GM18867 (cell line): ENCODE measurements at regions not wholly inside any gene's neighbourhood (a gene's known extent, or its start where the extent isn't known, plus 50 kb on each side); places are given as distances from the start of the nearest gene placed in this dataset.
"Not testable (repeated sequence)": the region's sequence is repeated elsewhere in the genome, so short reads cannot be mapped to it uniquely, and the experiment has no call there.

ENCODE experiments used
- ATAC-seq: cut with Tn5 transposase; IDR thresholded peaks from one replicate; pipeline ENCODE4 v1.9.1; 2021; ENCODE audit warnings: mild to moderate bottlenecking, moderate library complexity; ENCODE audit not compliant: unreplicated experiment

DNA sequence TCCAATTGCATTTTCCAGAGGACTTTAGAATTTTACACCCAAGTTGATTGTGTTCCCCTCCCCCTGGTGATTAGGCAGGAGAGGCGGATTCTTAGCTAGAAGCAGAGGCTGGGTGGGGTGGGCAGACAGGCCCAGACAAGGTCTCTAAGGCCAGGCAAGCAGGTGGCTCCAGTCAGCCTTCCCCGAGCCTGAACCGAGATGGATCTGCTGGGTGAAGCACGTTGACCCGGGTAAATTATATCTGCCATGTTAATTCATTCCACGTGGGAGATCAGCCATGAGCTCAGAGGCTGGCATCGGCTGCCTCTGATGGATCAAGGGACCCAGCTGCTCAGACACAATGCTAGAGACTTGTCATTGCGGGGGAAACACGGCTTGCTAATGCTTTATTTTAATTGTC is 159.5 kb upstream of the MAFB start:
- ATAC-seq: no peak

DNA sequence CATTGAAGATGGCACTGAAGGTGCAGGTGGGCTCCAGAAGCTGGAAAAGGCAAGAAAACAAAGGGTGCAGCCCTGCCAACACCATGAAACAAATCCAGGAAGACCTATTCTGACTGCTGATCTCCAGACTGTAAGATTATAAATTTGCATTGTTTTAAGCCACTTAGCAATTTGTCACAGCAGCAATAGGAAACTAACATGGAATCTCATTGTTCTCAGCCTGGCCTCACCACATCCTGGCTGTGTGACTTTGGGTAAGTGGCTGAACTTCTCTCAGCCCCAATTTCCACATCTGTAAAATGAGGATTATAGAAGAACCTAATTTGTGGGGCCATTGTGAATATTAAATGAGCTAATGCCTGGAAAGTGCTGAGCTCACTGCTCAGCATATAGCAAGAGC is 160.4 kb upstream of the MAFB start:
- no peak for ATAC-seq

DNA sequence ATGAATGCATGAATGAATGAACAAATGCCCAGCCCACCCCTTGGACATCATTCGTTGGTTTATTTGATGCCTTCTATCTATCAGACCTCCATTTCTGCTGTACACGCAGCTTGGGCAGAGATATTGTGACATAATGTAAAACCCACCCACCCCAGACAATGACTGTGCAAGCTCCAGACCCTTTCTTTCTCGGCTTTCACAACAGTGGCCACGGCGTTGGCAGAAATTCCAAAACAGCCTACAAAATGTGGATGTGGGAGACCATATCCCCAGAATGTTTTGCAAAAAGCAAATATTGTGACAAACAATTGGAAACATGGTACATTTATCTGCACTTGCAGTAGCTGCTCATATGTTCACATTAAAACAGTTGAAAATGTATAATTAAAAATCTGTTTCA is 162.0 kb upstream of the MAFB start:
- ATAC-seq: no peak

DNA sequence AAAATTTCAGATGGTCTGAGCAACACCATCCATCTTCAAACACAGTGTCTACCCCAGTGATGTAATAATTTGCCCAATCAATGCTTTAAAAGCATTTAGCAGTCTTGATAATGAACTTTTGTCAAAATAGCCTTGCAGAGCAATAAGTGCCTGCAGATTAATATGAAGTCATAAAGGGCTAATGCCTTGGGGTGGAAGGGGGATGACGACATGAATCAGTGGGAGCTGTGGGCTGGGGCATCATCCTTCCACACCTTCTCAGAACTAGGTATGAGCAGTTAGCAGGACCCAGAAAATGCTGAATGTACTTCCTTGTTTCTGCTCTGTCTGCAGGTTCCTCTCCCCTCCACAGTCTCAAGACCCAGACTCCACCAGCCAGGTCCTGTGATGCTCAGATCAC is 166.2 kb upstream of the MAFB start:
- no peak for ATAC-seq

DNA sequence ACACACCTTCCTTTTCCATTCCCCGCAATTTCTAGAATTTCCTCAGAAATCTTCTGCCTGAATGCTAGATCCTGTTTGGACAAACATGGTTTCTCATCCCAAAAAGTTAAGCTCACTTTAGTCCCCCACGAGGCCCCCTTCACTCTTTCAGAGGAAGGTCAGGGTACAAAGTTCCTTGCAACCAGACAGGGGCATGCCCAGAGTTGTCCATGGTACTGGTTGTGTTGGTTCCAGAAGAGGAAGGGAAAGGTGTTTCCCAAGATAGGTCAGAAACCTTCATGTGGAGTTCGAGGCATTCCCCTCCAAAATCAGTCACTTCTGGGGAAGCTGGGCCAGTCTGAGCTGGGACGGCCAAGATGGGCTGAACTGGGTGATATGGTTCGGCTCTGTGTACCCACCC is 167.6 kb upstream of the MAFB start:
- ATAC-seq: no peak

DNA sequence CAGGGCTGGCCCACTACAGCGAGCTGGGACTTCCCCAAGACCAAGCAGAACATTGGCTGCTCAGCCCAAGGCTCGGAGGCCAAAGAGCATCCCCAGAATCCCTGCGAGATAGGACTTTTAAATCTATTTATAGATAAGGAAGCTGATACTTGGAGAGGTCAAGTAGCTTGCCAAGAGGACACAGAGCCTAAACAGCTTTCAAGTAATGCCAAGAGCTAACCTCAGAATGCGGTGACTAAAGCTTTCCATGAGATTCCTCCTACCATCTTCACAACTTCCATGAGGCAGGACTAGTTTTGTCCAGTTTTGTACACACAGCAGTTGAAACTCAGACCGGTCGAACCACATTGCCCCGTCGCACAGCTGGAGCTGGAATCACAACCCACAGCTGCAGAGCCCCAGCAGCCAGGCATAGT is 168.1 kb upstream of the TOP1 start:
- no peak for ATAC-seq

DNA sequence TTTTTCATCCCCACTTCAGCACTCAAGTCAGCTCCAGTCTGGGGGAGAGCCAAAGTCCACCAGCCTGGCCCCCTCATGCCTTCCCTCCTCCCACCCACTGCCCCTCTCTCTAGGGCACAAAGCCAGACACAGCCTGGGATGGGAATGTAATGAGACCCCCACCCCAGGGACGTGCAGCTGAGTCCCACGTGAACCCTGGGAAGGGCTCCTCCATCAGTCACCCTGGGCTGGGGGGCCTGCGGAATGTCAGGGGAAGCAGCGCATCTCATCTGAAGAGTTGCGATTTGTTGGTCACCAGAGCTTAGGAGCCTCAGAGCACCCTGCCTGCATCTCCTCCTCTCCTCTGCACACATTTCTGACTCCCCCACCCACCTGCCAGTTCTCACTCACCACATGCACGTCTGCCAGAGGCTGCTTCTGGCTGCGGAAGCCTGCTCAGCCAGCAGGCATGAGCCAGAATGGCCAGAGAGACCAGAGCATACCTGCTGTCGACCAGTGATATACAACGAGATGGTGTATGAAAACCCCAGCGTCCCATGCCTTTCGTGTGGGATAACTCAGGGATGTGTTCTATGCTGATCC is 167.1 kb upstream of the TOP1 start:
- no peak for ATAC-seq

DNA sequence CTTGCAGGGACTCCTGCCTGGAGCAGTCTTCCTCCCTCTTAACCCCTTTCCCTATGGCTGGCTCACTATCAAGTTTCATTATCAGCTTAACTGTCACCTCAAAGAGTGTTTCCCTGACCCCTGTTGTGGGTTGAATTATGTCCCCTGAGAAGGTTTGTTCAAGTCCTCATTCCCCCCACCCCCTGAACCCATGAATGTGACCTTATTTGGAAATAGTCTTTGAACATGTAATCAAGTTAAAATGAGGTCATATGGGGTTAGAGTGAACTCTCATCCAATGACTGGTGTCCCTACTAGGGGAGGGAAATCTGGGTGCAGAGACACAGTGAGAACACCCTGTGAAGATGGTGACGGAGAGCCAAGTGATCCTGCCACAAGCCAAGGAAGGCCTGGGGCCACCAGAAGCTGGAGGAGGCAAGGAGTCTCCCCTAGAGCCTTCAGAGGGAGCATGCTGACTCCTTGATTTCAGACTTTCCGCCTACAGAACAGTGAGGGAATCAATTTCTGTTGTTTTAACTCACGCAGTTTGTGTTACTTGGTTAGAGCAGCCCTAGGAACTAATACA is 165.2 kb upstream of the TOP1 start:
- ATAC-seq: no peak

DNA sequence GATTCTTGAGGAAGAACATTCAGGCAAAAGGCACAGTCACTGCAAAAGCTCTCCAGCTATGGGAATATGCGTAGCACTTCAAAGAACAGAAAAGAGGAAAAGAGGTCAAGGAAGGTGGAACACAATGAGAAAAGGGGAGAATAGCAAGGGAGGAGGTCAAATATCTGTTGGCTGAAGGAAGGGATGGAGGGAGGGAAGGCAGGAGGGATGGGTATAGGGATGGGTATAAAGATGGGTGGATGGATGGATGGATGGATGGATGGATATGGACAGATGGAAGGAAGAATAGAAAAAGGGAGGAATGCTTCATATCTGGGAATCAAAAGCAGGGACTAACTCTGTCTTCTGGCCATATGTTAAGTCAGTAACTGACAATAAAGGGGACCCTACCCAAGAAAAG is 164.2 kb upstream of the TOP1 start:
- ATAC-seq: no peak

DNA sequence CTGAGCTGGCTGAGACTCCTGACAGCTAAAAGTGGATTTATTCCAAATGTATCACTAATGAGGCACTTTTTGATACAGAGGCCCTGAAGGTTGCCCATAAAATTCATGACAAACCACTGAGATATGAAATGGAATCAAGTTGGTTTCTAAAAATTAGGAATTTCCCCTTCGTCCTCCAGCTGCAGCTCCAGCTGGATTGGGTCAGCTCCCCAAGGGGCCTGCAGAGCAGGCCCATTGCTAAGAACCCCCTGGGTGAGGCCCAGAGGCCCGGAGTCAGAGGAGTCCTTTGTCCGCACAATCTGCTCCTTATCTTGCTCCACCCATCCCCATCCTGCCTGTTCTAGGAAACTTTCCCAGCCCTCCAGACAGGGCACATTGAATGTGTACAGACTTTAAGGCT is 163.5 kb upstream of the TOP1 start:
- no peak for ATAC-seq

DNA sequence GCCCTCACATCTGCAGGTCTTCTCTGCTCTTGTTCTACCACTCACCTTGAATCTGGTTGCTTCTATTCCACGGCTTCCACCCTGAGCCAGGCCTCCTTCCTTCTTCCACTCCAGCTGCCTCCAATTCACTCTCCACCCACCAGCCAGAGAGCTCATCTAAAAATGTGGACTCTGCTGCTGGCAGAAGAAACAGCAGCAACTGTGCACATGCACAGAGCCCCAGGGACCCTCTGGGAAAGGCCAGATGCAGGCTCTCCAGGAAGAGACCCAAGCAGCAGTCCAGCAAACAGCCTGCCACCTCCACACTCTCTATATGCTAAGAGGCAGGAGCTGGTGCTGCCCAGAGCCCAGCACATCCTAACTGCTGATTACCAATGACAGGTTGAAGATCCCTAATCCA is 162.6 kb upstream of the TOP1 start:
- no peak for ATAC-seq

DNA sequence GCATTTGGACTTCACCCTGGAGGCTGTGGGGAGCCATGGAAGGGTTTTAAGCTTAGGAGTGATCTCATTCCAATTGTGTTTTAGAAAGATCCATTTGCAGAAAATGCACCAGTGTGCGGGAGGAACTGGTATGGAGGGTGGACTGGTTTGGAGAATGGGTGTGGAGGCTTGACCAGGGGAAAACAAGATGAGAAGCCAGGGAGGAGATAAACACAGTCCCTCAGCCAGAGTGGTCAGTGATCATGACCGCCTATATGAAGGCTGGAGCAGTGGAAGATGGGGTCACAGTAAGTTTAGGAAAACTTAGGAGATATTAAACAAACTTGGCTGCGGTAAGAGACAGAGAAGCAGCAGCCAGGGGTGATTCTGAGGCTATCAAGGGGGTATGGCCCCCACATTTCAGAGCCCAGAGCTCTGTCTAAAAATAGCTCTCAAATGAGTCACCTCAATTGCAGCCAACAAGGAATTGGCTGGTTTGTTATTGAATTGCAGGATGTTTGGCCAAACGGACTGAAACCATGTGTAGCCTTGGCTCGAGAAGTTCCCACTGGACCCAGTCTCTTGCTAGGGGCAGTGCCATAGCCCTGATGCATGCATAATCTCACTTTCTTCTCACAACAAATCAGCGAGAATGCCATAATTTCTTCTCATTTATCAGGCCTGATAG is 159.9 kb upstream of the TOP1 start:
- no peak for ATAC-seq

DNA sequence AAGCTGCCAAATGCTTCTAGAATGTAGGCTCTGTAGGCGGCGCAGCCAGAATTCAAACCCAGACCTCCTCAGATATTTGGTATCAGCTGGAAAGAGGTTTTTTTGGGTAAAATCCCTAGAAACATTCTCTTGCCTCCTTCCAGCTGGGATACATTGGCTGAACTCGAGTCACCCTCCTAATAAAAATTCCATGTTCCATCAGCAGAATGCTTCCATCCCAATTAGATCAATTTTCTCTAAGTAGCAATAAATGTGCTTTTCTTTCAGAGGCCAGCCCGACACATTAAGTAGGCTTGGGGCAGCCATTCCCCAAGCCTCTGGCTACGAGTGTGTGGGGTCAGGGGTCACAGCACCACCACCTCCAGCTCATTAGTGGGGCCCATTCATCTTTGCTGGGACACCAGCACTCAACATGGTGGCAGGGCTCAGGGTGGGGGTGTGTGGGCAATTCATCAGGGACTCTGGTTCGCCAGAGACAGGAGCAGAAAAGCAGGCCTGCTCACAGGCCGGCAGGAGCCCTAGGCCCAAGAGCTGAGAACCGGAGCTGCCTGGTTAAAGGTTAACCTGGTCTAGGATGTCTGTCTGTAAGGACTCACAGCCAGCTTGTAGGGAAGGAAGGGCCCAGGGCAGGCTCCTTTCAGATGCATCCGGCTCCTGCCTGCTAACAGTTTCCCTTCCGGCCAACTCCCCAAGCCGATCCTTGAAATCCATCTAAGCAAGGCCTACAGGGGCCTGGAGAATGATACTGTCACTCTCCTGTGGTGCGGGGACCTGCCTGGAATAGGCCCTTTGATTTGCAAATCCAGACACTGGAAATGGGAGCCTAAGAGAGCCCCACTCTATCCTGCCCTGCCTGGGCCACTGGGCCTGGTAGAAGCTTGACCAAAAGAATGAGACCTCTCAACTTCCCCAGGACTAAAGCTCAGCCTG is 159.1 kb upstream of the TOP1 start:
- no peak for ATAC-seq

DNA sequence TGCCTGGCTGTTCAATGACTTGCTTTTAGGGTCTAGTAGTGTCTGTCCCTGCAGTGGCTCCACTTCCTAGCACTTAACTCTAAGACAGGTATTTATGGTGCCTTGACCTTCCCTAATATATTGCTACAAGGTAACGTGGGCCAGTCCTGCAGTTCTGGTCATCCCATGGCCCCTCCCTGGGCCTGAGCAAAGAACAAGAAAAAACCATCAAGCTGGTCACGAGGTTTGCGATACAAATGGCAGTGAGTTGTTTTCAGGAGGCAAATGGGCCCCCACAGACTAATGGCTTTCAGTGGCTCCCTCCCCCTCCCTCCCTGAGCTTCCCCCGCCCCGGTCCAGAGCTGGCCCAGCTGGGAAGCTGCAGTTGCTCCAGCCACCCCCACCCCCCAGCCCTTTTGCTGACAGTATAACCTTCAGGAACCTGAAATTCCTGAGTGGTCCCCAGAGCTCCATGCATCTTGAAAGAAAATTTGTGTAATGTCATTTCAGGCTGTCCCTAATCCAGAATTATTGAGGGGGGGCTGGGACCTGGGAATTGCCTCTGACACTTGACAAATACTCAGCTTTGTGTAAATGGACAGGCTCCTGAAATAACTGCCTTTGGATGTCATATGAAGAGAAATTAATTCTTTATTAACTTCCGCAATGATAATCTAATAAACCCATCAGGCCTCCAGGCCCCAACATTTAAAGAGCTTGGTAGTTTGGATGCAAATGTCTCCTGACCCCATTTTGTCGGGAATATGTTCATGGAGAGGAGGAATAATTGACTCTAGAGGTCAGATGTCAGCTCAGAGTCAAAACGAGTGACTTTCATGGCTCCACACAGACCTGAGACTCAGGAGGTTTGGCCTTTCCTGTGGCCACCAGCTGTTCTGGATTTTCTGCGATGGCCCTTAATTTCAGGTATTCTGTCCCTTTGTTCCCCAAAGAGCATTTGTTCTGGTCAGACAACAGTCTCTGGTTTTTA is 153.2 kb upstream of the TOP1 start:
- ATAC-seq: no peak

DNA sequence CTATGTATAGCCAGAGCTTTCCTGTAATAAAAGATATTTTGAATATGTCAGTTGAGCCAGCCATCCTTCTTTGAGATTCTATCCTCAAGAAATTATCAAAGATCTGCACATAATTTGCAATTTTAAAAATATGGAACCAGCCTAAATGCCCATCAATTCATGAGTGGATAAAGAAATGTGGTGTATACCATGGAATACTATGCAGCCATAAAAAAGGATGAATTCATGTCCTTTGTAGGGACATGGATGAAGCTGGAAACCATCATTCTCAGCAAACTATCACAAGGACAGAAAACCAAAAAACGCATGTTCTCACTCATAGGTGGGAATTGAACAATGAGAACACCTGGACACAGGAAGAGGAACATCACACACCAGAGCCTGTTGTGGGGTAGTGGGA is 150.5 kb upstream of the TOP1 start:
- ATAC-seq: not testable (repeated sequence)

DNA sequence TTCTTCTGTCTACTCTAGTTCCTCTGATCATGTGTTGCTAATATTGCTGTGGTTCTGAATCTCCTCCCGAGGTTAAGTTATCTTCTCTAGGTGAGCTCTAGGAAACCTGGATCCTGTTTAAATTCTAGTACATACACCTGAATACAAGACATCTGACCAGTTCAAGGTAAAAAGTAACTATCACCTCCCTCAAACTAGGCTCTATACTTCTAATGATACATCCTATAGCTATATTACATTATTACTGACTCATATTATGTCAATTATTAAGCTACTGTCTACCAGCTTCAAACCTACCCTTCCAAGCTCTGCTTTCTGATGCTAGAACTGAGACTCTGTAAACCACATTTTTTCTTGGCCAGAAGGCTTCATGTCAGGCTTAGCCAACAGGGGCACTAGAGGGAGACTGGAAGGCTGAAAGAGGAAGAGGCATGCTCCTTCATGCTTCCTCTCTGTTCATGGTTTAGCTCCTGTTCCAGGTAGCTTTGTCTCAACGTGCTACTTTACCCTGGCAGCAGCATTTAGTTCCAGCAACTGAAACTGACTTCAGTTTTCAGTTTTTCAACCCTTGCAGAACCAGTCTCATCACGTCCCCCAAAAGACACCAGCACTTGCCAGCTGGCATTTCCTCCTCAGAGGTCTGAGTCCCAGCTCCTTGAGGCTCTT is 148.4 kb upstream of the TOP1 start:
- ATAC-seq: no peak

DNA sequence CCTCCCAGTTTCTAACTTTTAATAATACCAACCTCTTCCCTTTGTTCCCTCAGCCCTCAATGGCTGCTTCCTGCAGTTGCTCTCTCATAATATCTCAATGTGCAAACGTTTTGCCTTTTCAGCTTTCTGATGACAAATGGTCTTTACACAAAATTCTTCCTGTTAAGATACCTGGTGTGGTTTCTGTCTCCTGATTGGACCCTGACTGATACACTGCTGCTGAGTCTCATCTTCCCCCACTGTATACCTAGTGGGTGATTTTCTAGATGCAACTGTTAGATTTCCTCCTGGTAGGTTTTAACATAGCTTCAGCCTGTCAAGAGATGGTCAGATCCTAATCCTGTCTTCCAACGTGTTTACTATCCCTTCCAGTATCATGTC is 147.9 kb upstream of the TOP1 start:
- ATAC-seq: no peak

DNA sequence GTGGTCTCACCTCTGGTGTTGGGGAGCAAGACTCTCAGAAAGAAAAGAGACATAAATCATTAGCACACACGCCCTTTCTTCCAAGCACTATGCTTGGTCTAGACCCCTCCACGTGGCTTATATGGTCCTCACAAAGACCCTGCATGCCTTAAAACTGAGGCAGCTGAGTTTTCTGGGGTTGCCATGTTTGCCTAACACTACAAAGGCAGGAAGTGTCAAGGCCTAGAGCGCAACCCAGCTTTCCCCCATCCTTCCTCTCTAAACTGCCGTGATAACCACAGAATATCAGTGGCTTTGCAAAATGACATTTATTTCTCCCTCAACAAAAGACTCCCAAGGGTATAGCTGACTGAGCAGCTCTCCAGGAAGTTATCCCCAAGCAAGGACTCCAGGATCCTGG is 146.5 kb upstream of the TOP1 start:
- no peak for ATAC-seq

DNA sequence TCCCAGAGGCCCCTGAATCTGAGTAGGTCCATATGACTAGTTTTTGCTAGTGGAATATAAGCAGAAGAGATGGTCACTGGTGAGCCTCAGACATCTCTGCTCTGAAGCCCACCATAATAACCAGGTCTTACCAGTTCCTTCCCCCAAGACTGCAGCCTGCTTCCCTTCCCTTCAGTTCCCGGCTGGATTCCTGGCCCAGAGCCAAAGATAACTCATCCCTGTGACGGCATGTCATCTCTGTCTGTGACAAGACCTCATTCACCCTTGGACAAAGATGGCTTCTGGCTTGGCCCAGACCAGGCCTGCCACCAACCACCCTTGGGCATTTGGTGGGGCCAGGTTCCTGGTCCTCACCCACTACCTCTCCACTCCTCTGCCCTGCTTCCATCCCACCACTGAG is 145.5 kb upstream of the TOP1 start:
- no peak for ATAC-seq

DNA sequence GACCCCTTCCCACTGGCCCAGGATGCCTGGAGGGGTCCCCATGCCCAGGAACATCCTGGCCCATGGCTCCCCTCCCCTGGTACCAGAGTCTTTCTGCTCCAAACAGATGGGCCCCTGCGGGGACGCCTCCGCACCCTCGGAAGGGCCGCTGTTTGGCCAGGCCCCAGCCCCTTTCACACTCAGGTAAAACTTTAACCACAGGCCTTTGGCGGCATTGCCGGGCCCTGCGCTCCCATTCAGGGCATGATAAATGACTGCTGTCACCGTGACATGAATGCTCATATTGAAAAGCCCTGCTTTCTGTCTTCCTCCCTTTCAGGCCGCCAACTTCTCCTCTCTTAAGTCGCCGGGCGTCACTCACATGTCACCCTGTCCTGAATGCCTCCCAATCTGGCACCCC is 141.5 kb upstream of the TOP1 start:
- ATAC-seq: no peak
